ENCODE measurements at regions not wholly inside any gene's neighbourhood (a gene's known extent, or its start where the extent isn't known, plus 50 kb on each side); places are given as distances from the start of the nearest gene placed in this dataset.
"Not testable (repeated sequence)": the region's sequence is repeated elsewhere in the genome, so short reads cannot be mapped to it uniquely, and the experiment has no call there.

DNA sequence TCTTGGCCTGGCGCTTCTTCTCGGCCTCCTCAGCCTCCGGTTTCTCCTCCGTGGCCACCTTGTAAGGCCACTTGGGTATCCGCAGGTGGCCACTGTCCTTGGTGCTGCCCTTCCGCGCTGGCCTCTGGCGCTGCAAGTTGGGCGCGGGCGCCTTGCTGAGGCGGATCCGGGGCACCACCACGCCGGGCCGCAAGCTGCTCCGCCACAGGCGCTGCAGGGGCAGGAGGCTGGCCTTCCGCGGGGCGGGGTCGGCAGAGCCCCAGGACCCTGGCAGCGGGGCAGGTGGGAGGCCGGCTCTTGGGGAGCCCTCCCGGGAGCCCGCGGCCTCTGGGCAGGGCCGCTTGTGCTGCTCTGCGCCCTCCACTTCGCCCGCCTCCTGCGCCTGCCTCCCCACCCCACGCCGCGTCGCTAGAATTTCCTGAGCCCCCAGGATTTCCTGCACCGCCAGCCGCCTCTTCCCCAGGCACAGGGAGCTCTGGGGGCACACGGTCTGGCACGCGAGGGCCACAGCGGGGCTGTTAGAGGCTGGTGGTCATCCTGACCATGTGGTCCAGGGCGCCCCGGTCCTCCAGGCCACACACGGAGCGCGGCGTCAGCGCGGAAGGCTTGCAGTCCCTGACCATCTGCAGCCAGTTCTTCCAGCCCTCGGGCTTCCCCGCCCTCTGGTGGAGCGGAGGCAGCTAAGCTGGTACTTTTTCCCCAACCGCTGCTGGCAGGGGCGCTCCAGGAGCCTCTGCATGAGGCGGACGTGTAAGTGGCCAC lies 60.1 kb upstream of the OR4C13 start:
- no CpG with 5 or more reads among the region's 57 CpGs for WGBS, 2 donors (ENCODE audit: extremely low coverage in 2 of 2, insufficient read length in 2 of 2, insufficient replicate concordance in 1 of 2)
- not testable (repeated sequence) for H4K8ac ChIP-seq (ENCODE audit: low read depth, low read length); H3K4ac ChIP-seq (ENCODE audit: low read length); H3K79me1 ChIP-seq (ENCODE audit: low read depth, low read length); H2BK5ac ChIP-seq (ENCODE audit: low read length); H2BK15ac ChIP-seq (ENCODE audit: low read length); H3K36me3 ChIP-seq (replicated peaks in 1 of 2; ENCODE audit: control insufficient read depth in 2 of 2, insufficient read depth in 2 of 2, low read length in 2 of 2); H2AFZ ChIP-seq (ENCODE audit: low read length); H3K27me3 ChIP-seq (ENCODE audit: control insufficient read depth in 3 of 3, insufficient read depth in 3 of 3, low read depth in 1 of 3, low read length in 3 of 3); H4K91ac ChIP-seq (ENCODE audit: low read depth, low read length, poor library complexity); H3K27ac ChIP-seq (replicated peaks; ENCODE audit: low read length); H2BK120ac ChIP-seq (ENCODE audit: low read depth, low read length); H2BK12ac ChIP-seq (ENCODE audit: low read length); H3K4me2 ChIP-seq (ENCODE audit: insufficient read depth, low read length, poor library complexity, severe bottlenecking); H3K4me3 ChIP-seq (ENCODE audit: low read length in 2 of 2); H3K9me3 ChIP-seq (replicated peaks in 1 of 2; ENCODE audit: control insufficient read depth in 2 of 2, insufficient read depth in 1 of 2, low read depth in 1 of 2, low read length in 2 of 2); DNase-seq (ENCODE audit: low spot score); H3K4me1 ChIP-seq (ENCODE audit: control insufficient read depth in 2 of 2, insufficient read depth in 1 of 2, low read depth in 1 of 2, low read length in 2 of 2); H3K23ac ChIP-seq (ENCODE audit: low read depth, low read length, poor library complexity); H3K14ac ChIP-seq (ENCODE audit: low read length); H3K9ac ChIP-seq (ENCODE audit: low read depth, low read length, poor library complexity); H3K18ac ChIP-seq (ENCODE audit: low read length); H2AK5ac ChIP-seq (ENCODE audit: low read depth, low read length)

DNA sequence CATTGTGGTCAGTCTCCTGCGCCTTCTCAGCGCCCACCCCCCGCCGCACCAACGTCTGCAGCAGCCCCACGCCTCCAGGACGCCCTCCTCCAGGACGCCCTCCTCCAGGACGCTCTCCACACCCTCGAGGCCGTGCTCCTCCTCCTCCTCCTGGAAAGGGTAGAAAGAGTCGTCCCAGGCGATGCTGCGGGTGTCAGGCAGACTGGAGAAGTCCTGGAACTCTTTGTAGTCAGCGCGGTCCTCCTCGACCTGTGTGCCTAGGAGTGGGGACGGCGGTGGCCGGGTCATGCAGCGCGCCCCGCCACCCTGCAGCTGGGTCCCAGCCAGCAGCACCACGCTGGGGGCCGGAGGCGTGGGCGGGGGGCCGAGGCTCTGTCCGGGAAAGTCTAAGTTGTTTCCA lies 58.7 kb upstream of the OR4C13 start:
- not testable (repeated sequence) for H3K4ac ChIP-seq (ENCODE audit: low read length); H3K79me1 ChIP-seq (ENCODE audit: low read depth, low read length); H3K23ac ChIP-seq (ENCODE audit: low read depth, low read length, poor library complexity); H3K4me3 ChIP-seq (ENCODE audit: low read length in 2 of 2); H2BK120ac ChIP-seq (ENCODE audit: low read depth, low read length); H3K27ac ChIP-seq (replicated peaks; ENCODE audit: low read length); H4K91ac ChIP-seq (ENCODE audit: low read depth, low read length, poor library complexity); H2BK15ac ChIP-seq (ENCODE audit: low read length); H3K9me3 ChIP-seq (replicated peaks in 1 of 2; ENCODE audit: control insufficient read depth in 2 of 2, insufficient read depth in 1 of 2, low read depth in 1 of 2, low read length in 2 of 2); H3K4me1 ChIP-seq (ENCODE audit: control insufficient read depth in 2 of 2, insufficient read depth in 1 of 2, low read depth in 1 of 2, low read length in 2 of 2); H3K9ac ChIP-seq (ENCODE audit: low read depth, low read length, poor library complexity); H3K18ac ChIP-seq (ENCODE audit: low read length); H3K14ac ChIP-seq (ENCODE audit: low read length); H3K36me3 ChIP-seq (replicated peaks in 1 of 2; ENCODE audit: control insufficient read depth in 2 of 2, insufficient read depth in 2 of 2, low read length in 2 of 2); DNase-seq (ENCODE audit: low spot score); H3K4me2 ChIP-seq (ENCODE audit: insufficient read depth, low read length, poor library complexity, severe bottlenecking); H3K27me3 ChIP-seq (ENCODE audit: control insufficient read depth in 3 of 3, insufficient read depth in 3 of 3, low read depth in 1 of 3, low read length in 3 of 3); H2AFZ ChIP-seq (ENCODE audit: low read length); H2BK5ac ChIP-seq (ENCODE audit: low read length); H4K8ac ChIP-seq (ENCODE audit: low read depth, low read length); H2BK12ac ChIP-seq (ENCODE audit: low read length); H2AK5ac ChIP-seq (ENCODE audit: low read depth, low read length)
- WGBS, 2 donors (ENCODE audit: extremely low coverage in 2 of 2, insufficient read length in 2 of 2, insufficient replicate concordance in 1 of 2) = no CpG with 5 or more reads among the region's 29 CpGs

Measured in neuronal stem cell (in vitro differentiated cells).